OCI-LY3 (cell line): ENCODE measurements at regions not wholly inside any gene's neighbourhood (a gene's known extent, or its start where the extent isn't known, plus 50 kb on each side); places are given as distances from the start of the nearest gene placed in this dataset.

ENCODE experiments used
- CTCF ChIP-seq: fragments of 200-600, 300-600 bp; sonication (generic); IDR thresholded peaks from 2 replicates; pipeline ENCODE4 v1.5.1; 2014; ENCODE audit warnings: antibody characterized with exemption, low read length, low read depth
- EZH2phosphoT487 ChIP-seq: fragments of 200-600 bp; shearing (Covaris generic); IDR thresholded peaks from 2 replicates; pipeline ENCODE4 v1.6.1; 2018; ENCODE audit warnings: antibody characterized with exemption, mixed run types, low read depth

GRCh38 chr2:74767618-74768017, 66.3 kb upstream of the HK2 start:
- TF ChIP-seq CTCF = no peak
- TF ChIP-seq EZH2phosphoT487 = no peak
